ENCODE measurements at regions not wholly inside any gene's neighbourhood (a gene's known extent, or its start where the extent isn't known, plus 50 kb on each side); places are given as distances from the start of the nearest gene placed in this dataset.
A peak's percentile ranks its signal among the peaks of the same experiment; 100 is the strongest.

DNA sequence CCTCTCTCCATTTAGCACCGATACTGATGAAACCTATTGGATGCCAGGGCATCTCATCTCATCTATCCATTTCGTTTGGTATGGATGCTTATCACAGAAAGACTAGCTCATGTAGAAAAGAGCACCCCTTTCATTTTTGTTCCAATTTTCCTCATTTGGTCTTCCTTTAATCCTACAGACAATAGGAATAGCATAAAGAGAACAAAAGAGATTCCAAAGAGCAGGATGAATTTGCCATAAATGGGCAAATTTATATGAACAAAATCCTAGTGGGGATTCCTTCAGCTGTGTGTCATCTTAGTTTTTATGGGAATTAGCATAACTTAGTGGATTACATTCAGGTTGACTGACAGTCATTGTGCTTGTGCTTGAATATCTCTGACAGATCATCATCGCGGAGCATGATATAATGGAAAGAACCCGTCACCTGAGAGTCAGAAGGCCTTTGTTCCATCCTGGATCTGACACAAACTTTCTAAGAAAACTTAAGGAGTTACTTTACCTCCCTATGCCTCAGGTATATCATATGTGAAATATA lies 777.5 kb upstream of the ADGRL2 start:
- H3K4me3 ChIP-seq: no peak overlapping the region
- TF ChIP-seq, protein P1, sequence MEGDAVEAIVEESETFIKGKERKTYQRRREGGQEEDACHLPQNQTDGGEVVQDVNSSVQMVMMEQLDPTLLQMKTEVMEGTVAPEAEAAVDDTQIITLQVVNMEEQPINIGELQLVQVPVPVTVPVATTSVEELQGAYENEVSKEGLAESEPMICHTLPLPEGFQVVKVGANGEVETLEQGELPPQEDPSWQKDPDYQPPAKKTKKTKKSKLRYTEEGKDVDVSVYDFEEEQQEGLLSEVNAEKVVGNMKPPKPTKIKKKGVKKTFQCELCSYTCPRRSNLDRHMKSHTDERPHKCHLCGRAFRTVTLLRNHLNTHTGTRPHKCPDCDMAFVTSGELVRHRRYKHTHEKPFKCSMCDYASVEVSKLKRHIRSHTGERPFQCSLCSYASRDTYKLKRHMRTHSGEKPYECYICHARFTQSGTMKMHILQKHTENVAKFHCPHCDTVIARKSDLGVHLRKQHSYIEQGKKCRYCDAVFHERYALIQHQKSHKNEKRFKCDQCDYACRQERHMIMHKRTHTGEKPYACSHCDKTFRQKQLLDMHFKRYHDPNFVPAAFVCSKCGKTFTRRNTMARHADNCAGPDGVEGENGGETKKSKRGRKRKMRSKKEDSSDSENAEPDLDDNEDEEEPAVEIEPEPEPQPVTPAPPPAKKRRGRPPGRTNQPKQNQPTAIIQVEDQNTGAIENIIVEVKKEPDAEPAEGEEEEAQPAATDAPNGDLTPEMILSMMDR (IDR thresholded peaks at IDR 0.05; ENCODE audit: control extremely low read depth, extremely low read depth): no peak
- H3K36me3 ChIP-seq (ENCODE audit: control insufficient read depth in 4 of 4, insufficient read depth in 4 of 4, low read length in 4 of 4): no peaks in the 10 kb centered on the region
- H3K9me3 ChIP-seq (ENCODE audit: control insufficient read depth in 4 of 4, insufficient read depth in 3 of 4, low read length in 3 of 4): no peaks in the 10 kb centered on the region
- H3K27me3 ChIP-seq (ENCODE audit: control insufficient read depth in 3 of 3, insufficient read depth in 3 of 3, low read length in 2 of 3): no peaks in the 10 kb centered on the region
- H3K27ac ChIP-seq (ENCODE audit: low read depth in 1 of 2, low read length in 1 of 2): no peak overlapping the region
- no peaks in the 10 kb centered on the region for H3K4me1 ChIP-seq (ENCODE audit: control insufficient read depth in 5 of 5, insufficient read depth in 5 of 5, low read length in 5 of 5)
- H3K9ac ChIP-seq (ENCODE audit: insufficient read depth in 1 of 2, low read length in 2 of 2): no peak overlapping the region
- 93 to 94% methylated on average over 5 of the region's 5 CpGs for WGBS, 2 donors
- DNase-seq (no peak), ATAC-seq (ENCODE audit: insufficient read depth, low FRiP score) (no peak)

GRCh38 chr1:81021134-81021533 lies 779.6 kb upstream of the ADGRL2 start:
- no peak overlapping the region for H3K4me3 ChIP-seq
- DNase-seq: peak in 1 of 3 donors; percentile 21
- TF ChIP-seq, protein P1 (IDR thresholded peaks at IDR 0.05; ENCODE audit: control extremely low read depth, extremely low read depth): no peak
- no peak overlapping the region for H3K27ac ChIP-seq (ENCODE audit: low read depth in 1 of 2, low read length in 1 of 2)
- 89 to 100% methylated on average over 1 of the region's 1 CpG for WGBS, 2 donors
- no peaks in the 10 kb centered on the region for H3K27me3 ChIP-seq (ENCODE audit: control insufficient read depth in 3 of 3, insufficient read depth in 3 of 3, low read length in 2 of 3)
- H3K9ac ChIP-seq (ENCODE audit: insufficient read depth in 1 of 2, low read length in 2 of 2): no peak overlapping the region
- no peak for ATAC-seq (ENCODE audit: insufficient read depth, low FRiP score)
- H3K36me3 ChIP-seq (ENCODE audit: control insufficient read depth in 4 of 4, insufficient read depth in 4 of 4, low read length in 4 of 4): no peaks in the 10 kb centered on the region
- H3K4me1 ChIP-seq (ENCODE audit: control insufficient read depth in 5 of 5, insufficient read depth in 5 of 5, low read length in 5 of 5): no peaks in the 10 kb centered on the region
- no peaks in the 10 kb centered on the region for H3K9me3 ChIP-seq (ENCODE audit: control insufficient read depth in 4 of 4, insufficient read depth in 3 of 4, low read length in 3 of 4)

DNA sequence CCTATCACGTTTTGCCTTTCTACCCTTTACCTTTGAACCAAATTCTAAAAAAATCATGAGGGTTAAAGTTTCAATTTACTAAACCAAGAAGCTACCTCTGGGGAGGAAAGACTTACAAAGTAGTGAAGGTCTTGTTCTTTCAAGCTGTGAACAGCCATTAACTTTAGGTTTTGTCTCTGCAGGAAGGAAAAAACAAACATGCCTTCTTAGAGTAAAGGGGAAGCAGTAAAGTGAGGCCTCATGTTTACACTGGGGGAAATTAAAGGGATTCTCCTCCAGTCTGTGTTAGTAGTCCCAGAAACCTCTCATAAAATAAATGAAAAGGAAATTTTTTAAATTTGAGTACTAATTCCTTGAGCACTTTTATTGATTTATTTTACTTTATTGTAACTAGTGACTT lies 780.2 kb upstream of the ADGRL2 start:
- no peak for ATAC-seq (ENCODE audit: insufficient read depth, low FRiP score)
- Histone ChIP-seq H3K4me1 (ENCODE audit: control insufficient read depth in 5 of 5, insufficient read depth in 5 of 5, low read length in 5 of 5) (no peaks in the 10 kb centered on the region), H3K27me3 (ENCODE audit: control insufficient read depth in 3 of 3, insufficient read depth in 3 of 3, low read length in 2 of 3) (no peaks in the 10 kb centered on the region), H3K9ac (ENCODE audit: insufficient read depth in 1 of 2, low read length in 2 of 2) (no peak overlapping the region), H3K4me3 (no peak overlapping the region), H3K9me3 (ENCODE audit: control insufficient read depth in 4 of 4, insufficient read depth in 3 of 4, low read length in 3 of 4) (no peaks in the 10 kb centered on the region), H3K27ac (ENCODE audit: low read depth in 1 of 2, low read length in 1 of 2) (no peak overlapping the region), H3K36me3 (ENCODE audit: control insufficient read depth in 4 of 4, insufficient read depth in 4 of 4, low read length in 4 of 4) (no peaks in the 10 kb centered on the region)
- DNase-seq: no peak
- 86 to 98% methylated on average over 1 of the region's 1 CpG for WGBS, 2 donors
- TF ChIP-seq, protein P1 (IDR thresholded peaks at IDR 0.05; ENCODE audit: control extremely low read depth, extremely low read depth): no peak

DNA sequence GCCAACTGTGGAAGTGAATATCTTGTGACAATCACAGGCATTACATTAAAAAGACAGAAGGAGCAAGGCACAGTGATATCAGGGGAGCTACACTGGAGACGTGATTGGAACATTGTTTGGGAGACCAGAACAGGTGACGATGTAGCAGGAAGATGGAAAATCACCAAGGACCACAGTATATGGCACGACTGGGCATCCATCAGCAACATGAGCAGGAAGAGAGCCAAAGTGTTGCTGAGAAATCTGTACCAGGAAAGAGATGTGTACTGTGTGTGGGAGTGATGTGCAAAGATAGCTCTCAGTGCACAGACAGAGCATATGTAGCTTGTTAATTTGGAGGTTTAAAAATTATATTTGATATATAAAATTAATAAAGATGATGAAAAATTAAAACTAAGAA lies 790.6 kb upstream of the ADGRL2 start:
- TF ChIP-seq, protein P1 (IDR thresholded peaks at IDR 0.05; ENCODE audit: control extremely low read depth, extremely low read depth): no peak
- Histone ChIP-seq H3K9me3 (ENCODE audit: control insufficient read depth in 4 of 4, insufficient read depth in 3 of 4, low read length in 3 of 4) (no peaks in the 10 kb centered on the region), H3K27me3 (ENCODE audit: control insufficient read depth in 3 of 3, insufficient read depth in 3 of 3, low read length in 2 of 3) (no peaks in the 10 kb centered on the region), H3K4me3 (no peak overlapping the region), H3K9ac (ENCODE audit: insufficient read depth in 1 of 2, low read length in 2 of 2) (no peak overlapping the region), H3K4me1 (ENCODE audit: control insufficient read depth in 5 of 5, insufficient read depth in 5 of 5, low read length in 5 of 5) (no peaks in the 10 kb centered on the region), H3K36me3 (ENCODE audit: control insufficient read depth in 4 of 4, insufficient read depth in 4 of 4, low read length in 4 of 4) (no peaks in the 10 kb centered on the region), H3K27ac (ENCODE audit: low read depth in 1 of 2, low read length in 1 of 2) (no peak overlapping the region)
- ATAC-seq (ENCODE audit: insufficient read depth, low FRiP score) (no peak), DNase-seq (no peak)
- 82 to 85% methylated on average over 3 of the region's 3 CpGs for WGBS, 2 donors

All from lung (tissue), 11 donors.